ENCODE measurements at regions not wholly inside any gene's neighbourhood (a gene's known extent, or its start where the extent isn't known, plus 50 kb on each side); places are given as distances from the start of the nearest gene placed in this dataset.

GRCh38 chr5:106755789-106756188 is 914.9 kb downstream of the EFNA5 start:
- Mint-ChIP-seq H3K36me3 (ENCODE audit: low read depth) (no peaks in the 10 kb centered on the region), H3K4me3 (no peak overlapping the region), H3K27me3 (ENCODE audit: low read depth) (no peaks in the 10 kb centered on the region), H3K27ac (no peak overlapping the region), H3K4me1 (ENCODE audit: low read depth) (no peaks in the 10 kb centered on the region), H3K9me3 (no peaks in the 10 kb centered on the region)
- DNase-seq: no peak
- intact Hi-C loops (cut with micrococcal nuclease): no loop called here
- CTCF ChIA-PET: no interaction called here

GRCh38 chr5:106755066-106755465 is 915.7 kb downstream of the EFNA5 start:
- H3K9me3 Mint-ChIP-seq: no peaks in the 10 kb centered on the region
- H3K36me3 Mint-ChIP-seq (ENCODE audit: low read depth): no peaks in the 10 kb centered on the region
- no peak overlapping the region for H3K4me3 Mint-ChIP-seq
- no peaks in the 10 kb centered on the region for H3K27me3 Mint-ChIP-seq (ENCODE audit: low read depth)
- intact Hi-C loops (cut with micrococcal nuclease): no loop called here
- CTCF ChIA-PET: no interaction called here
- no peak for DNase-seq
- H3K4me1 Mint-ChIP-seq (ENCODE audit: low read depth): no peaks in the 10 kb centered on the region
- no peak overlapping the region for H3K27ac Mint-ChIP-seq

GRCh38 chr5:106749826-106750225 is 920.9 kb downstream of the EFNA5 start:
- Mint-ChIP-seq H3K4me1 (ENCODE audit: low read depth) (no peaks in the 10 kb centered on the region), H3K27ac (no peak overlapping the region), H3K9me3 (peaks cover 2% of the 10 kb centered on the region), H3K27me3 (ENCODE audit: low read depth) (no peaks in the 10 kb centered on the region), H3K4me3 (no peak overlapping the region), H3K36me3 (ENCODE audit: low read depth) (no peaks in the 10 kb centered on the region)
- DNase-seq: no peak
- intact Hi-C loops (cut with micrococcal nuclease): no loop called here
- CTCF ChIA-PET: no interaction called here

- Mint-ChIP-seq H3K4me3 (no peak overlapping the region), H3K27ac (no peak overlapping the region), H3K36me3 (ENCODE audit: low read depth) (no peaks in the 10 kb centered on the region), H3K27me3 (ENCODE audit: low read depth) (no peaks in the 10 kb centered on the region), H3K9me3 (peaks cover 1% of the 10 kb centered on the region), H3K4me1 (ENCODE audit: low read depth) (no peaks in the 10 kb centered on the region)
- no peak for DNase-seq
- CTCF ChIA-PET: no interaction called here
- intact Hi-C loops (cut with micrococcal nuclease): no loop called here
Observed at GRCh38 chr5:106739127-106739526, 931.6 kb downstream of the EFNA5 start.

- peaks cover 16% of the 10 kb centered on the region for H3K9me3 Mint-ChIP-seq
- H3K4me1 Mint-ChIP-seq (ENCODE audit: low read depth): no peaks in the 10 kb centered on the region
- H3K36me3 Mint-ChIP-seq (ENCODE audit: low read depth): no peaks in the 10 kb centered on the region
- CTCF ChIA-PET: no interaction called here
- intact Hi-C loops (cut with micrococcal nuclease): no loop called here
- H3K27me3 Mint-ChIP-seq (ENCODE audit: low read depth): no peaks in the 10 kb centered on the region
- no peak overlapping the region for H3K4me3 Mint-ChIP-seq
- no peak for DNase-seq
- no peak overlapping the region for H3K27ac Mint-ChIP-seq
Observed at GRCh38 chr5:106737111-106737510, 933.6 kb downstream of the EFNA5 start.

GRCh38 chr5:106732624-106733023 is 938.1 kb downstream of the EFNA5 start:
- no peak for DNase-seq
- intact Hi-C loops (cut with micrococcal nuclease): no loop called here
- no peaks in the 10 kb centered on the region for H3K27me3 Mint-ChIP-seq (ENCODE audit: low read depth)
- H3K4me1 Mint-ChIP-seq (ENCODE audit: low read depth): no peaks in the 10 kb centered on the region
- H3K4me3 Mint-ChIP-seq: no peak overlapping the region
- H3K27ac Mint-ChIP-seq: no peak overlapping the region
- CTCF ChIA-PET: no interaction called here
- no peaks in the 10 kb centered on the region for H3K36me3 Mint-ChIP-seq (ENCODE audit: low read depth)
- H3K9me3 Mint-ChIP-seq: peaks cover 24% of the 10 kb centered on the region

GRCh38 chr5:106730912-106731311 is 939.8 kb downstream of the EFNA5 start:
- H3K36me3 Mint-ChIP-seq (ENCODE audit: low read depth): no peaks in the 10 kb centered on the region
- H3K4me3 Mint-ChIP-seq: no peak overlapping the region
- H3K27ac Mint-ChIP-seq: no peak overlapping the region
- CTCF ChIA-PET: no interaction called here
- intact Hi-C loops (cut with micrococcal nuclease): no loop called here
- H3K4me1 Mint-ChIP-seq (ENCODE audit: low read depth): no peaks in the 10 kb centered on the region
- no peaks in the 10 kb centered on the region for H3K27me3 Mint-ChIP-seq (ENCODE audit: low read depth)
- H3K9me3 Mint-ChIP-seq: peaks cover 27% of the 10 kb centered on the region
- no peak for DNase-seq

- intact Hi-C loops (cut with micrococcal nuclease): no loop called here
- H3K36me3 Mint-ChIP-seq (ENCODE audit: low read depth): no peaks in the 10 kb centered on the region
- H3K9me3 Mint-ChIP-seq: peaks cover 27% of the 10 kb centered on the region
- H3K27ac Mint-ChIP-seq: no peak overlapping the region
- no peak overlapping the region for H3K4me3 Mint-ChIP-seq
- no peaks in the 10 kb centered on the region for H3K27me3 Mint-ChIP-seq (ENCODE audit: low read depth)
- CTCF ChIA-PET: no interaction called here
- H3K4me1 Mint-ChIP-seq (ENCODE audit: low read depth): no peaks in the 10 kb centered on the region
- no peak for DNase-seq
Observed at GRCh38 chr5:106730506-106730905, 940.2 kb downstream of the EFNA5 start.

- DNase-seq: no peak
- peaks cover 19% of the 10 kb centered on the region for H3K9me3 Mint-ChIP-seq
- intact Hi-C loops (cut with micrococcal nuclease): no loop called here
- no peaks in the 10 kb centered on the region for H3K27me3 Mint-ChIP-seq (ENCODE audit: low read depth)
- H3K4me3 Mint-ChIP-seq: no peak overlapping the region
- CTCF ChIA-PET: no interaction called here
- H3K36me3 Mint-ChIP-seq (ENCODE audit: low read depth): no peaks in the 10 kb centered on the region
- no peaks in the 10 kb centered on the region for H3K4me1 Mint-ChIP-seq (ENCODE audit: low read depth)
- H3K27ac Mint-ChIP-seq: no peak overlapping the region
Observed at GRCh38 chr5:106728208-106728607, 942.5 kb downstream of the EFNA5 start.

GRCh38 chr5:106727071-106727470 is 943.7 kb downstream of the EFNA5 start:
- peaks cover 10% of the 10 kb centered on the region for H3K9me3 Mint-ChIP-seq
- no peaks in the 10 kb centered on the region for H3K4me1 Mint-ChIP-seq (ENCODE audit: low read depth)
- no peaks in the 10 kb centered on the region for H3K36me3 Mint-ChIP-seq (ENCODE audit: low read depth)
- no peak overlapping the region for H3K4me3 Mint-ChIP-seq
- CTCF ChIA-PET: no interaction called here
- H3K27ac Mint-ChIP-seq: no peak overlapping the region
- DNase-seq: no peak
- intact Hi-C loops (cut with micrococcal nuclease): no loop called here
- H3K27me3 Mint-ChIP-seq (ENCODE audit: low read depth): no peaks in the 10 kb centered on the region

GRCh38 chr5:106720367-106720766 is 950.4 kb downstream of the EFNA5 start:
- no peaks in the 10 kb centered on the region for H3K27me3 Mint-ChIP-seq (ENCODE audit: low read depth)
- intact Hi-C loops (cut with micrococcal nuclease): no loop called here
- H3K4me3 Mint-ChIP-seq: no peak overlapping the region
- CTCF ChIA-PET: no interaction called here
- H3K36me3 Mint-ChIP-seq (ENCODE audit: low read depth): no peaks in the 10 kb centered on the region
- H3K9me3 Mint-ChIP-seq: peaks cover 3% of the 10 kb centered on the region
- DNase-seq: no peak
- no peak overlapping the region for H3K27ac Mint-ChIP-seq
- H3K4me1 Mint-ChIP-seq (ENCODE audit: low read depth): no peaks in the 10 kb centered on the region

- CTCF ChIA-PET: interaction anchor here (0.6 kb wide), 1 partner anchor 299 kb away, joined by 3 read pairs; no protein-coding TSS in a partner anchor
- Mint-ChIP-seq H3K9me3 (peaks cover 7% of the 10 kb centered on the region), H3K27ac (no peak overlapping the region), H3K27me3 (ENCODE audit: low read depth) (no peaks in the 10 kb centered on the region), H3K4me1 (ENCODE audit: low read depth) (no peaks in the 10 kb centered on the region), H3K4me3 (no peak overlapping the region), H3K36me3 (ENCODE audit: low read depth) (no peaks in the 10 kb centered on the region)
- intact Hi-C loops (cut with micrococcal nuclease): no loop called here
- DNase-seq: no peak
Observed at GRCh38 chr5:106699796-106700195, 970.9 kb downstream of the EFNA5 start.

- DNase-seq: no peak
- Mint-ChIP-seq H3K9me3 (peaks cover 7% of the 10 kb centered on the region), H3K4me3 (no peak overlapping the region), H3K27me3 (ENCODE audit: low read depth) (no peaks in the 10 kb centered on the region), H3K4me1 (ENCODE audit: low read depth) (no peaks in the 10 kb centered on the region), H3K27ac (no peak overlapping the region), H3K36me3 (ENCODE audit: low read depth) (no peaks in the 10 kb centered on the region)
- CTCF ChIA-PET: interaction anchor here (0.6 kb wide), 1 partner anchor 300 kb away, joined by 3 read pairs; no protein-coding TSS in a partner anchor
- intact Hi-C loops (cut with micrococcal nuclease): no loop called here
Observed at GRCh38 chr5:106699198-106699597, 971.5 kb downstream of the EFNA5 start.

- no peaks in the 10 kb centered on the region for H3K4me1 Mint-ChIP-seq (ENCODE audit: low read depth)
- CTCF ChIA-PET: no interaction called here
- H3K27ac Mint-ChIP-seq: no peak overlapping the region
- intact Hi-C loops (cut with micrococcal nuclease): no loop called here
- H3K27me3 Mint-ChIP-seq (ENCODE audit: low read depth): no peaks in the 10 kb centered on the region
- peaks cover 7% of the 10 kb centered on the region for H3K9me3 Mint-ChIP-seq
- no peaks in the 10 kb centered on the region for H3K36me3 Mint-ChIP-seq (ENCODE audit: low read depth)
- no peak overlapping the region for H3K4me3 Mint-ChIP-seq
- DNase-seq: no peak
Observed at GRCh38 chr5:106698169-106698568, 972.6 kb downstream of the EFNA5 start.

Data from activated naive CD4-positive, alpha-beta T cell treated with anti-CD3 and anti-CD28 coated beads for 36 hours (primary cell).